ENCODE measurements at regions not wholly inside any gene's neighbourhood (a gene's known extent, or its start where the extent isn't known, plus 50 kb on each side); places are given as distances from the start of the nearest gene placed in this dataset.

DNA sequence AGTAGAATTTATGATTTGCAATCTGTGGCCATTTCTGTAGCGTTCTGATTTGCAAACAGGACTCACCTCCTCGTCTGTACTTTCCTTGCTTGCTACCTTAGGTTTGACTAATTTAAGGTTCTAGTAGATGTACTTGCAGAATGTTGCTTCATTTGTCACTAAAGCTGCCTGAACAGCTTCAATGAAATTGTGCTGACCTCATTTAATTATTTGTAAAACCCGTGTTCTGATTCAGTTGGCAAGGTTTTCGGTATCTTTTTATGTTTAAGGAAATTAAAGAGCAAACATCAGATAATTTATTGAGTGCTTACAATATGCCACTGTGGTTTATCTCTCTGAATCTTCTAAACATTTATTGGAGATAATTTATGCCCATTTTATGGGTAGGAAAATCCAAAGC lies 284.9 kb upstream of the EEF2KMT start:
- TF ChIP-seq POLR2A (IDR thresholded peaks at IDR 0.05) = no peak
- no peak for TF ChIP-seq CTCF (IDR thresholded peaks at IDR 0.05 in 4 of 5, conservative IDR thresholded peaks at IDR 0.05 in 1 of 5)
